Middle frontal gyrus (tissue), 1 donor: ENCODE measurements at regions not wholly inside any gene's neighbourhood (a gene's known extent, or its start where the extent isn't known, plus 50 kb on each side); places are given as distances from the start of the nearest gene placed in this dataset.
A peak's percentile ranks its signal among the peaks of the same experiment; 100 is the strongest.
"Not testable (repeated sequence)": the region's sequence is repeated elsewhere in the genome, so short reads cannot be mapped to it uniquely, and the experiment has no call there.

ENCODE experiments used
- DNase-seq: peaks from one replicate; pipeline ENCODE4 v3.0.0-alpha.2; 2015; ENCODE audit warnings: low spot score; ENCODE audit errors: extremely low spot score

GRCh38 chr11:79506124-79506523 lies 65.3 kb upstream of the TENM4 start:
- no peak for DNase-seq

GRCh38 chr11:79503028-79503427 lies 62.2 kb upstream of the TENM4 start:
- no peak for DNase-seq

- DNase-seq, result no peak
Measured at GRCh38 chr11:79501707-79502106, 60.9 kb upstream of the TENM4 start.

- not testable (repeated sequence) for DNase-seq
Measured at GRCh38 chr11:79499929-79500328, 59.1 kb upstream of the TENM4 start.

- DNase-seq, result no peak
Measured at GRCh38 chr11:79498667-79499066, 57.8 kb upstream of the TENM4 start.

GRCh38 chr11:79493555-79494171 lies 52.8 kb upstream of the TENM4 start:
- DNase-seq, result peak; percentile 11

- DNase-seq, result no peak
Measured at GRCh38 chr11:79492008-79492407, 51.2 kb upstream of the TENM4 start.
